ENCODE measurements at regions not wholly inside any gene's neighbourhood (a gene's known extent, or its start where the extent isn't known, plus 50 kb on each side); places are given as distances from the start of the nearest gene placed in this dataset.

DNA sequence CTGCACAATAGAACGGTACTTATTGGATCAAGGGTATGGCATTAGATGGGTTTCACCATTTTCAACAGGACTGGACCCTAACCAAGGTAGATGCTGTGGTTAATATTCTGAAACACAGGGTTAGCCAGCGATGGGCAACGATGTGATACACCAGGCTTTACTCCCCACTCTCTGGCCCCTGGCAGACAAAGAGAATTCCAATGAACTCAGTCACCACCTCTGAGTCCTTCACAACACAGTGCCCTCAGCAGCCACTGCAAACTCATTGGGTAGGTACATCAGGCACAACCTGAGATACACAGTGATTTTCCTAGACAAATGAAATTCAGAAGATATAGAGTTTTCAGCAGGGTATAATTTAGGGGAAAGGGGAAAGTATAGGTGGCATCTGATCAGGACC lies 634.5 kb downstream of the ZEB2 start:
- no peaks in the 10 kb centered on the region for H3K9me3 ChIP-seq (ENCODE audit: low read depth)
- H3K9me3 Mint-ChIP-seq, result no peaks in the 10 kb centered on the region
- no peak overlapping the region for H3K9ac ChIP-seq
- H3K4me1 Mint-ChIP-seq, result peaks cover 7% of the 10 kb centered on the region
- peaks cover 3% of the 10 kb centered on the region for H3K27me3 Mint-ChIP-seq (ENCODE audit: insufficient read depth, low read depth)
- no peaks in the 10 kb centered on the region for H3K36me3 ChIP-seq
- no peak overlapping the region for H3K4me3 Mint-ChIP-seq
- peaks cover 8% of the 10 kb centered on the region for H3K4me1 ChIP-seq
- H4K20me1 ChIP-seq (ENCODE audit: low read depth), result no peaks in the 10 kb centered on the region
- no peak overlapping the region for H3K27ac Mint-ChIP-seq
- peaks cover 8% of the 10 kb centered on the region for H3F3A ChIP-seq (ENCODE audit: low read depth)
- H3K79me2 ChIP-seq (ENCODE audit: low read depth), result no peaks in the 10 kb centered on the region
- no peaks in the 10 kb centered on the region for H3K27me3 ChIP-seq
- DNase-seq (ENCODE audit: low spot score), result no peak
- H2AFZ ChIP-seq (replicated peaks), result no peak overlapping the region
- no peak overlapping the region for H3K4me3 ChIP-seq
- no peak overlapping the region for H3K27ac ChIP-seq
- TF ChIP-seq EZH2phosphoT487 (IDR thresholded peaks at IDR 0.05), result no peak
- TF ChIP-seq, protein P1, sequence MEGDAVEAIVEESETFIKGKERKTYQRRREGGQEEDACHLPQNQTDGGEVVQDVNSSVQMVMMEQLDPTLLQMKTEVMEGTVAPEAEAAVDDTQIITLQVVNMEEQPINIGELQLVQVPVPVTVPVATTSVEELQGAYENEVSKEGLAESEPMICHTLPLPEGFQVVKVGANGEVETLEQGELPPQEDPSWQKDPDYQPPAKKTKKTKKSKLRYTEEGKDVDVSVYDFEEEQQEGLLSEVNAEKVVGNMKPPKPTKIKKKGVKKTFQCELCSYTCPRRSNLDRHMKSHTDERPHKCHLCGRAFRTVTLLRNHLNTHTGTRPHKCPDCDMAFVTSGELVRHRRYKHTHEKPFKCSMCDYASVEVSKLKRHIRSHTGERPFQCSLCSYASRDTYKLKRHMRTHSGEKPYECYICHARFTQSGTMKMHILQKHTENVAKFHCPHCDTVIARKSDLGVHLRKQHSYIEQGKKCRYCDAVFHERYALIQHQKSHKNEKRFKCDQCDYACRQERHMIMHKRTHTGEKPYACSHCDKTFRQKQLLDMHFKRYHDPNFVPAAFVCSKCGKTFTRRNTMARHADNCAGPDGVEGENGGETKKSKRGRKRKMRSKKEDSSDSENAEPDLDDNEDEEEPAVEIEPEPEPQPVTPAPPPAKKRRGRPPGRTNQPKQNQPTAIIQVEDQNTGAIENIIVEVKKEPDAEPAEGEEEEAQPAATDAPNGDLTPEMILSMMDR (IDR thresholded peaks at IDR 0.05), result no peak
- no peak for TF ChIP-seq EZH2 (IDR thresholded peaks at IDR 0.05)
- H3K36me3 Mint-ChIP-seq, result no peaks in the 10 kb centered on the region
- no peak overlapping the region for H3K4me2 ChIP-seq

DNA sequence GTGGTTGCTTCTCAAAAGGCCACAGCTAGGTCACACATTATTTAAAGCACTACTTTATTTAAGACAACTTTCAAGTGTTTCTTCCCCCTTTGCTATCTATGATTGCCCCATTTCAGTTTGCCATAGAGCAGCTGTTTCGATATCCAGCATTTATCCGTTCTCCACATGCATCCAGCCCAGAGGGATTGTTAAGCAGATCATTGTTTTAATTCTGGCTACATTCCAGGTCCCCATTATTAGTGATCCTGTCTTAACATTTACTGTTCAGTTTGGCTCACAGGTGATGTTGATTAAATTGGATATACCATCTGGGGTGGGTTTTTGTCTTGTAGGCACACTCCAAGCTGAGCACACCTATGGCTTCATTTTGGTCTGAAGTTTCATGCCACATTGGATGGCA lies 638.7 kb downstream of the ZEB2 start:
- peaks cover 3% of the 10 kb centered on the region for H3K27me3 Mint-ChIP-seq (ENCODE audit: insufficient read depth, low read depth)
- Histone ChIP-seq H3K36me3 (no peaks in the 10 kb centered on the region), H3K9me3 (ENCODE audit: low read depth) (no peaks in the 10 kb centered on the region), H3K4me1 (peaks cover 23% of the 10 kb centered on the region), H4K20me1 (ENCODE audit: low read depth) (no peaks in the 10 kb centered on the region), H2AFZ (replicated peaks) (no peak overlapping the region), H3K79me2 (ENCODE audit: low read depth) (no peaks in the 10 kb centered on the region), H3K4me3 (no peak overlapping the region), H3K4me2 (no peak overlapping the region), H3K9ac (no peak overlapping the region), H3K27ac (no peak overlapping the region), H3F3A (ENCODE audit: low read depth) (peaks cover 12% of the 10 kb centered on the region), H3K27me3 (no peaks in the 10 kb centered on the region)
- no peak overlapping the region for H3K4me3 Mint-ChIP-seq
- H3K27ac Mint-ChIP-seq, result no peak overlapping the region
- H3K4me1 Mint-ChIP-seq, result no peaks in the 10 kb centered on the region
- no peak for DNase-seq (ENCODE audit: low spot score)
- TF ChIP-seq EZH2phosphoT487 (IDR thresholded peaks at IDR 0.05), result no peak
- TF ChIP-seq, protein P1 (IDR thresholded peaks at IDR 0.05), result no peak
- no peak for TF ChIP-seq EZH2 (IDR thresholded peaks at IDR 0.05)
- no peaks in the 10 kb centered on the region for H3K36me3 Mint-ChIP-seq
- no peaks in the 10 kb centered on the region for H3K9me3 Mint-ChIP-seq

DNA sequence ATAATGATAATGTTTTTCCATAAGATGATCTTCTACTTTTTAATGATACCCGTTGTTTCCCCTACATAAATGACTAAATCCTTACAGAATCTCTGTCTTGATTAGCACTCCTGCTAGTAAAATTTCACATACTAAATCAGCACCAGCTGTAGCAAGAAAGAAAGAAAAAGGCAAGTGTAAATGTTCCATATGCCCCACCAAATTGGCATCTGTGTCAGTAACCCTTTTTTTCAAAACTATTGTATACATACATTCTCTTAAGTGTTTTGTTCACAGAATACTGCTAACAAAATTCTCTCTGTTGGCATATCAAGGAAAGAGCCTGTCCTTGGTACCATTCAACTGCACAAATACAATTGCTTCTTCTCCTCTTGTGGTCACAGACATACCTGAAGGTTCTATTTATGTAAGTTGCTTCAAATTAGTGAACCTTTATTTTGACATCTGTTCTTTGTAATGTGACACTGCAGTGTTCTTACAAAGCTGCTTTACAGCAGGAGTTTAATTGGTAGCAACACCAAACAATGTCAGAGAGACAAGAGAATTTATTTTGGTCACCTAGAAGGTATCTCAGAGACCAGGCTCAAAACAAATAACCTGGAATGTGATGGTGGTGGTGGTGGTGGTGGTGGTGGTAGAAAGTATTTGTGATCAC lies 641.9 kb downstream of the ZEB2 start:
- Histone ChIP-seq H3K9me3 (ENCODE audit: low read depth) (no peaks in the 10 kb centered on the region), H4K20me1 (ENCODE audit: low read depth) (no peaks in the 10 kb centered on the region), H3K4me1 (peaks cover 24% of the 10 kb centered on the region), H3K9ac (no peak overlapping the region), H3K79me2 (ENCODE audit: low read depth) (no peaks in the 10 kb centered on the region), H3K4me3 (no peak overlapping the region), H3F3A (ENCODE audit: low read depth) (peaks cover 12% of the 10 kb centered on the region), H2AFZ (replicated peaks) (no peak overlapping the region), H3K27ac (peak overlapping the region; percentile 47), H3K36me3 (no peaks in the 10 kb centered on the region), H3K4me2 (peak overlapping the region; percentile 49), H3K27me3 (no peaks in the 10 kb centered on the region)
- Mint-ChIP-seq H3K9me3 (no peaks in the 10 kb centered on the region), H3K27me3 (ENCODE audit: insufficient read depth, low read depth) (peaks cover 5% of the 10 kb centered on the region), H3K4me1 (no peaks in the 10 kb centered on the region), H3K27ac (no peak overlapping the region), H3K36me3 (no peaks in the 10 kb centered on the region), H3K4me3 (no peak overlapping the region)
- TF ChIP-seq EZH2 (IDR thresholded peaks at IDR 0.05) (no peak), EZH2phosphoT487 (IDR thresholded peaks at IDR 0.05) (no peak)
- TF ChIP-seq, protein P1 (IDR thresholded peaks at IDR 0.05), result no peak
- peak; percentile 12 for DNase-seq (ENCODE audit: low spot score)

Data from neural progenitor cell (in vitro differentiated cells).